ENCODE measurements at regions not wholly inside any gene's neighbourhood (a gene's known extent, or its start where the extent isn't known, plus 50 kb on each side); places are given as distances from the start of the nearest gene placed in this dataset.
"Not testable (repeated sequence)": the region's sequence is repeated elsewhere in the genome, so short reads cannot be mapped to it uniquely, and the experiment has no call there.

DNA sequence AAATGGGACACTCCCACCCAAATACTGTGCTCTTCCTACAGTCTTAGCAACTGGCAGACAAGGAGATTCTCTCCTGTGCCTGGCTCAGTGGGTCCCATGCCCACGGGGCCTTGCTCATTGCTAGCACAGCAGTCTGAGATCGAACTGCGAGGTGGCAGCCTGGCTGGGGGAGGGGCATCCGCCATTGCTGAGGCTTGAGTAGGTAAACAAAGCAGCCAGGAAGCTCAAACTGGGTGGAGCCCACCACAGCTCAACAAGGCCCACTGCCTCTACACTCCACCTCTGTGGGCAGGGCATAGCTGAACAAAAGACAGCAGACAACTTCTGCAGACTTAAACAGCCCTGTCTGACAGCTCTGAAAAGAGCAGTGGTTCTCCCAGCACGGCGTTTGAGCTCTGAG is 174.8 kb downstream of the COL12A1 start:
- DNase-seq (ENCODE audit: low read depth), result not testable (repeated sequence)

GRCh38 chr6:75029333-75029732 is 176.5 kb downstream of the COL12A1 start:
- no peak for DNase-seq (ENCODE audit: low read depth)

DNA sequence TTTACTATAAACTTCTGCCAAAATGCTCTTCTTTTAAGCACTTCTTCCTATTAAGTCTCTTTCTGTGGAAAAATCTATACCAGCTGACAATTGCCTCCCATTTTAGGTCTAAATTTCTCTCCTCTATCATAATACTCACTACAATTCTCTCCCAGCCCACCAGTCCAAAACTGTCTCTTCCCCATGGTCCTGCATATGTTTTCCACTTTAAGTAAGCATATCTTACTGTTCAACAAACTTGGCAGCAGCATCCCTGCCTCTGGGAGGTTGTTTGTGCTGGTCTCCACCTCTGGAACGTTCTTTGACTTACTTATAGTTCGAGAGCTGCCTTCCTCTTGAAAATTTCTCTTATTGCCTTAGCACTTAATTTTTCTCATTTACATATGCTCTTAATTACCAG is 180.5 kb downstream of the COL12A1 start:
- no peak for DNase-seq (ENCODE audit: low read depth)

- no peak for DNase-seq (ENCODE audit: low read depth)
Measured at GRCh38 chr6:75024828-75025227, 181.0 kb downstream of the COL12A1 start.

- DNase-seq (ENCODE audit: low read depth), result peak; percentile 37
Measured at GRCh38 chr6:75023634-75024033, 182.2 kb downstream of the COL12A1 start.

- no peak for DNase-seq (ENCODE audit: low read depth)
Measured at GRCh38 chr6:75020971-75021370, 184.9 kb downstream of the COL12A1 start.

- no peak for DNase-seq (ENCODE audit: low read depth)
Measured at GRCh38 chr6:75020376-75020775, 185.5 kb downstream of the COL12A1 start.

DNA sequence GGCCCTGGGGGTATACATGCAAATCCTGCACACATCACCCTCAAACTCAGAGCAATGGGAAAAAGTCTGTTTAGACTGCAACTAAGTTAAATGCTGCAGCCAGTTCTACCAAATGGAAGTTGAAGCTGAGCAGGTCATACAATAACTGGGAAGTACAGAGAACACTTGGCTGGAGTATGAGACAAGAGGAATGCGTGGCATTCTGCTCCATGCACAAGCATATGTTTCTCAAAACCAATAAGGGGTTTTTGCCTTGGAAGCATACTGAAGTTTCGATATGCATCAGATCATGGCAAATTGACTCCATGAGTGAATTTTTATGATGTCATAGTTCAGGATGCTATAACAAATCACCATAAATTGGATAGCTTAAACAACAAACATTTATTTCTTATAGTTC is 193.8 kb downstream of the COL12A1 start:
- DNase-seq (ENCODE audit: low read depth), result no peak

GRCh38 chr6:75003984-75004383 is 201.9 kb downstream of the COL12A1 start:
- DNase-seq (ENCODE audit: low read depth), result not testable (repeated sequence)

GRCh38 chr6:74997646-74998045 is 208.2 kb downstream of the COL12A1 start:
- DNase-seq (ENCODE audit: low read depth), result no peak

DNA sequence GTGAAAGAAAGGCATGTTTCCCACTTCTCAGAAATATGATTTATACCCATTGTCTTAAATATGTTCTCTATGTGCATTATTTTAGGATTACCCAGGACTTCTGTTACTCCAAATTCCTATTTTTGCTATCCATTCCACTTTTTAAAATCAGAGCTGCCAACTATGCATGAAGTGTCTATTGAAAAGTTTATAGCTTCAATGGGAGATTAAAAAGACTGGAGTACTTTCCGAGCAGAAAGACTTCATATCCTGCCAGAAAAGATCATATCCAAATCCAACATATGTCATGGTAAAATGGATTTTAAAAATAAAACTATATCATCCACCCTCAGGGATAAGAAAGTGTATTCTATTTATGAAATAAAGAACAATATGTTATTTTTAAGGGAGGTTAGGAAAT is 212.7 kb downstream of the COL12A1 start:
- no peak for DNase-seq (ENCODE audit: low read depth)

GRCh38 chr6:74991573-74992332 is 214.1 kb downstream of the COL12A1 start:
- DNase-seq (ENCODE audit: low read depth), result peak; percentile 5

- DNase-seq (ENCODE audit: low read depth), result no peak
Measured at GRCh38 chr6:74979065-74979766, 226.6 kb downstream of the COL12A1 start.

- DNase-seq (ENCODE audit: low read depth), result no peak
Measured at GRCh38 chr6:74976701-74977100, 229.2 kb downstream of the COL12A1 start.

DNA sequence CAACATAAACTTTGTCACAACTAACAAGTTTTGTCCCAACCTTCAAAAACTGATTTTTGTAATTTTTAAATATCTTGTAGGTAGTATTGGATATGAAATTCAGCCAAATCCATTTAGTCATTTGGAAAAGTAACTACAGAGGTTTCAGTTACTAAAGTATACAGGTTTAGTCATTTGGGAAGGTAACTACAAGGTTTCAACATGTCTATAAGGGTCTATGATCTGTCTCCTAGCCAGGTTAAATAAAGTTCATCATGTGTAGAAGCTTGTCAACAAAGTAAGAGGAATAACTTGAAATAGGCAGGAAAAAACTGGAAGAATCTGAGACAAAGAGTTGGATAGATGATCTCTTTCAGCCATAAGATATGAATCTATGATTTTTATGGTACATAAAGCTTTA is 229.8 kb downstream of the COL12A1 start:
- no peak for DNase-seq (ENCODE audit: low read depth)

- DNase-seq (ENCODE audit: low read depth), result no peak
Measured at GRCh38 chr6:74973591-74973990, 232.3 kb downstream of the COL12A1 start.

GRCh38 chr6:74971633-74972032 is 234.2 kb downstream of the COL12A1 start:
- DNase-seq (ENCODE audit: low read depth), result no peak

GRCh38 chr6:74969591-74970267 is 236.1 kb downstream of the COL12A1 start:
- DNase-seq (ENCODE audit: low read depth), result no peak

GRCh38 chr6:74967821-74968220 is 238.0 kb downstream of the COL12A1 start:
- no peak for DNase-seq (ENCODE audit: low read depth)

- no peak for DNase-seq (ENCODE audit: low read depth)
Measured at GRCh38 chr6:74966712-74967111, 239.1 kb downstream of the COL12A1 start.

DNA sequence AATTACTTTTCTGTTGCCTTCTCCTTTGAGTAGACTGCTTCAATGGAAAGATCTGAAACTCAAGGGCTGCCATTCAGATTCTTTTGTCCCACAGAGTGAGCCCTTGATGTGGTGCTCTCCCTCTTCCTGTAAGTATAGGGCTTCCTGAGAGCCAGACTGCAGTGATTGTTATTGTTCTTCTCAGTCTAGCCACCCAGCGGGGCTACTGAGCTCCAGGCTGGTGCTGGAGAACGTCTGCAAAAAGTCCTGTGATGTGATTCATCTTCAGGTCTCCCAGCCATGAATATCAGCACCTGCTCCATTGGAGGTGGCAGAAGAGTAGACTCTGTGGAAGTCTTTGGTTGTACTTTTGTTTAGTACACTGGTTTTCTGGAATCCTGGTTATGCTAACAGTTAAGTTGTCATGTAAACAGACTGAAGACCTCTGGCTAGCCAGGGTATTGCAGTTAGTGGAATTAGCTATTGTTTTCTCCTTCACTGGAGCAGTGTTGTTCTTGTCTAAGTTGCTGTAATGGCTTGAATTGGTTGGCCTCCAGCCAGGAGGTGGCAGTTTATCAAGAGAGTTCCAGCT is 240.9 kb downstream of the COL12A1 start:
- DNase-seq (ENCODE audit: low read depth), result peak; percentile 21

Measured in HT1080 (cell line).